Endodermal cell (in vitro differentiated cells): ENCODE measurements at regions not wholly inside any gene's neighbourhood (a gene's known extent, or its start where the extent isn't known, plus 50 kb on each side); places are given as distances from the start of the nearest gene placed in this dataset.

ENCODE experiments used
- DNase-seq: peaks from one replicate; pipeline ENCODE4 v3.0.0-alpha.2; 2017
- H3K27ac ChIP-seq: 2 replicates; pipeline ENCODE4 v1.5.1; 2013; ENCODE audit warnings: mild to moderate bottlenecking, low read depth, low read length, moderate library complexity
- H3K27me3 ChIP-seq: 2 replicates; pipeline ENCODE4 v1.6.1; 2013; ENCODE audit warnings: mild to moderate bottlenecking, low read length, moderate library complexity; ENCODE audit not compliant: insufficient read depth, control insufficient read depth, poor library complexity, severe bottlenecking
- H3K36me3 ChIP-seq: 2 replicates; pipeline ENCODE4 v1.7.0; 2013; ENCODE audit warnings: mild to moderate bottlenecking, low read length, moderate library complexity; ENCODE audit not compliant: control insufficient read depth, insufficient read depth
- H3K4me1 ChIP-seq: one replicate; pipeline ENCODE4 v1.7.0; 2013; ENCODE audit warnings: low read length; ENCODE audit not compliant: control insufficient read depth, insufficient read depth
- H3K4me3 ChIP-seq: 2 replicates; pipeline ENCODE4 v1.5.1; 2013; ENCODE audit warnings: mild to moderate bottlenecking, low read length, moderate library complexity
- H3K9ac ChIP-seq: 2 replicates; pipeline ENCODE4 v1.6.1; 2013; ENCODE audit warnings: mild to moderate bottlenecking, low read length, moderate library complexity; ENCODE audit not compliant: poor library complexity, severe bottlenecking; ENCODE audit errors: extremely low read depth
- H3K9me3 ChIP-seq: 2 replicates; pipeline ENCODE4 v1.6.1; 2013; ENCODE audit warnings: mild to moderate bottlenecking, low read length, moderate library complexity; ENCODE audit not compliant: control insufficient read depth
- H3K27ac Mint-ChIP-seq: 2 replicates; pipeline ENCODE4 v1.8.0; 2020; ENCODE audit warnings: mixed read lengths
- H3K27me3 Mint-ChIP-seq: 2 replicates; pipeline ENCODE4 v1.8.0; 2021; ENCODE audit warnings: mild to moderate bottlenecking, mixed read lengths; ENCODE audit not compliant: insufficient read depth
- H3K36me3 Mint-ChIP-seq: 2 replicates; pipeline ENCODE4 v1.8.0; 2020; ENCODE audit warnings: low read depth, mixed read lengths
- H3K4me1 Mint-ChIP-seq: 2 replicates; pipeline ENCODE4 v1.8.0; 2020; ENCODE audit warnings: mixed read lengths
- H3K4me3 Mint-ChIP-seq: 2 replicates; pipeline ENCODE4 v1.8.0; 2020; ENCODE audit warnings: mild to moderate bottlenecking, moderate library complexity, mixed read lengths
- H3K9me3 Mint-ChIP-seq: 2 replicates; pipeline ENCODE4 v1.8.0; 2020; ENCODE audit warnings: mild to moderate bottlenecking, mixed read lengths
- WGBS, 2 experiments: methylation state at CpG; one replicate each; pipeline versions ENCODE4 v1.1.5 to v1.1.7; 2013; ENCODE audit warnings: missing lambda C conversion rate in 2 of 2, mixed read lengths in 1 of 2; ENCODE audit not compliant: insufficient coverage in 1 of 2, insufficient read length in 1 of 2; 5-methylcytosine and 5-hydroxymethylcytosine counted together
- TF ChIP-seq, protein P1 (sequence below): fragments of 200-600 bp; sonication (generic); conservative IDR thresholded peaks from 2 replicates; pipeline ENCODE4 v1.5.0; 2021; ENCODE audit warnings: antibody characterized with exemption, mild to moderate bottlenecking

DNA sequence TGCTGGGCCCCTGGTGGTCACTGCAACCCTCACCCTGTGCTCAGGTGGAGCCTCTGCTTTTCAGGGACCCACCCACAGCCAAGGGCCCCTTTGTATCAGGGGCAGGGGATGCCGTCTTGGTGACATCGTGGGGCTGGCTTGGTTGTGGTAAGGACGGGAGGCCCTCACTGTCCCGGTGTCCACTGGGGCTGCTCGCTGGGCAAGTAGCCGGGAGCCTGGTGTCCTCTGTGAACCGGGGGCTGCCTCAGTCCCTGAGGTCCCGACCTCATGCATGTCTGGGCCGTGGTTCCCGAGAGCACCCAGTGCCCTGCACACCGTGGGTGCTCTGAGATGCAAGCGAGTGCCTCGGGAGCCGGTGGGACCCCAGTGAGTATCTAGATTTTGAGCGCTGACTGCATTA lies 56.0 kb upstream of the TTC34 start:
- TF ChIP-seq, protein P1, sequence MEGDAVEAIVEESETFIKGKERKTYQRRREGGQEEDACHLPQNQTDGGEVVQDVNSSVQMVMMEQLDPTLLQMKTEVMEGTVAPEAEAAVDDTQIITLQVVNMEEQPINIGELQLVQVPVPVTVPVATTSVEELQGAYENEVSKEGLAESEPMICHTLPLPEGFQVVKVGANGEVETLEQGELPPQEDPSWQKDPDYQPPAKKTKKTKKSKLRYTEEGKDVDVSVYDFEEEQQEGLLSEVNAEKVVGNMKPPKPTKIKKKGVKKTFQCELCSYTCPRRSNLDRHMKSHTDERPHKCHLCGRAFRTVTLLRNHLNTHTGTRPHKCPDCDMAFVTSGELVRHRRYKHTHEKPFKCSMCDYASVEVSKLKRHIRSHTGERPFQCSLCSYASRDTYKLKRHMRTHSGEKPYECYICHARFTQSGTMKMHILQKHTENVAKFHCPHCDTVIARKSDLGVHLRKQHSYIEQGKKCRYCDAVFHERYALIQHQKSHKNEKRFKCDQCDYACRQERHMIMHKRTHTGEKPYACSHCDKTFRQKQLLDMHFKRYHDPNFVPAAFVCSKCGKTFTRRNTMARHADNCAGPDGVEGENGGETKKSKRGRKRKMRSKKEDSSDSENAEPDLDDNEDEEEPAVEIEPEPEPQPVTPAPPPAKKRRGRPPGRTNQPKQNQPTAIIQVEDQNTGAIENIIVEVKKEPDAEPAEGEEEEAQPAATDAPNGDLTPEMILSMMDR = no peak
- H3K36me3 Mint-ChIP-seq = peaks cover 6% of the 10 kb centered on the region

DNA sequence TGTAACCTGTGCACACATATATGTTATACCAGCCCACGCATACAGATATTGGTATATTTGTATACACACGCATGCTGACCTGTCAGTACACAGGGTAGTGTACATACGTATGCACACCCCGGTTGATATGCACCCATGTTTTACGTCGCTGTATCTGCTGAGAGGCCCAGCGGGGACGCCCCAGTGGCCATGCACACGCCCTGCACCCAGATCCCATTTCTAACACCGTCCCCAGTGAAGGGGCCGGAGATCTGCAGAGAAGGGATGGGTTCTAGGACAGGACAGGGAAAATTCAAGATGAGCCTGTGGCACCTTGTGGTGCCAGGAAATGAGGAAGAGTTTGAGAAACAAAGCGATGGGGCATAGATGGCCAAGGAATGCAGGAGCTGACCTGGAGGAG lies 57.2 kb upstream of the TTC34 start:
- Histone ChIP-seq H3K9ac (no peak overlapping the region), H3K36me3 (no peaks in the 10 kb centered on the region), H3K27ac (no peak overlapping the region), H3K27me3 (no peaks in the 10 kb centered on the region), H3K9me3 (peaks cover 40% of the 10 kb centered on the region), H3K4me1 (no peaks in the 10 kb centered on the region), H3K4me3 (peak overlapping the region; percentile 35)
- WGBS, 2 experiments = 89 to 96% methylated on average over 8 to 12 of the region's 12 CpGs
- no peaks in the 10 kb centered on the region for H3K27me3 Mint-ChIP-seq
- H3K36me3 Mint-ChIP-seq = peaks cover 6% of the 10 kb centered on the region
- DNase-seq = no peak
- H3K9me3 Mint-ChIP-seq = peaks cover 82% of the 10 kb centered on the region
- no peaks in the 10 kb centered on the region for H3K4me1 Mint-ChIP-seq
- H3K4me3 Mint-ChIP-seq = no peak overlapping the region
- H3K27ac Mint-ChIP-seq = no peak overlapping the region
- TF ChIP-seq, protein P1 = no peak

More for the DNA sequence above, 56.0 kb upstream of the TTC34 start:
- DNase-seq = no peak
- peaks cover 51% of the 10 kb centered on the region for H3K9me3 ChIP-seq
- H3K4me1 Mint-ChIP-seq = no peaks in the 10 kb centered on the region
- H3K27me3 Mint-ChIP-seq = no peaks in the 10 kb centered on the region
- no peaks in the 10 kb centered on the region for H3K27me3 ChIP-seq
- no peaks in the 10 kb centered on the region for H3K36me3 ChIP-seq
- H3K27ac ChIP-seq = no peak overlapping the region
- H3K27ac Mint-ChIP-seq = no peak overlapping the region
- H3K4me1 ChIP-seq = no peaks in the 10 kb centered on the region
- WGBS, 2 experiments = 87 to 94% methylated on average over 15 of the region's 15 CpGs
- no peak overlapping the region for H3K9ac ChIP-seq
- H3K9me3 Mint-ChIP-seq = peaks cover 86% of the 10 kb centered on the region
- no peak overlapping the region for H3K4me3 Mint-ChIP-seq
- peak overlapping the region; percentile 35 for H3K4me3 ChIP-seq

DNA sequence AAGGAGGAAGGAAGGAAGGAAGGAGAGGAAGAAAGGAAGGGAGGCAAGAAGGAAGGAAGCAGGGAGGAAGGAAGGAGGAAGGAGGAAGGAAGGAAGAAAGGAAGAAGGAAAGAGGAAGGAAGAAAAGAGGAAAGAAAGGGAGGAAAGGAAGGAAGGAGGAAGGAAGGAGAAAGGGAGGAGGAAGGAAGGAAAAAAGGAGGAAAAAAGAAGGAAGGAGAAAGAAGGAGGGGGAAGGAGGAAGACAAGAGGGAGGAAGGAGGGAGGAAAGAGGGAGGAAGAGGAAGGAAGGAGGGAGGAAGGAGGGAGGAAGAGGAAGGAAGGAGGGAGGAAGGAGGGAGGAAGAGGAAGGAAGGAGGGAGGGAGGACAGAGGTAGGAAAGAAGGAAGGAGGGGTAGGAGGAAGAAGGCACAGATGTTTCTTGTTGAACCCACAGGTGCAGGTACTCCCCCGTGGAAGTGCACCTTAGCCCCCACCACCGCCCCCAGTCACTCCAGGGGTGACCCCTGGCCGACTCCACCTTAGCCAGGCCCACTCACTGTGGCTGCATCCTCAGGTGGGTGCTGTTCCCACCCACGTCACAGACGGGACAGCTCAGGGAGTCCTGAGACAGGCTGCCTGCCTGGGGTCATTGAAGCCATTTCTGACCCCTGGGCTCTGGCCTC lies 57.9 kb upstream of the TTC34 start:
- Histone ChIP-seq H3K9ac (no peak overlapping the region), H3K27ac (no peak overlapping the region), H3K4me3 (no peak overlapping the region), H3K4me1 (no peaks in the 10 kb centered on the region), H3K27me3 (no peaks in the 10 kb centered on the region), H3K9me3 (peaks cover 39% of the 10 kb centered on the region), H3K36me3 (no peaks in the 10 kb centered on the region)
- no peak for DNase-seq
- Mint-ChIP-seq H3K4me3 (no peak overlapping the region), H3K27ac (no peak overlapping the region), H3K9me3 (peaks cover 79% of the 10 kb centered on the region), H3K36me3 (peaks cover 6% of the 10 kb centered on the region), H3K27me3 (no peaks in the 10 kb centered on the region), H3K4me1 (no peaks in the 10 kb centered on the region)
- WGBS, 2 experiments = 83 to 97% methylated on average over 3 to 5 of the region's 5 CpGs
- TF ChIP-seq, protein P1 = no peak
